Common myeloid progenitor, CD34-positive (primary cell): ENCODE measurements at regions not wholly inside any gene's neighbourhood (a gene's known extent, or its start where the extent isn't known, plus 50 kb on each side); places are given as distances from the start of the nearest gene placed in this dataset.
A peak's percentile ranks its signal among the peaks of the same experiment; 100 is the strongest.

Experiments used
- CTCF ChIA-PET: fragments of 350-600 bp; sonication (Branson Sonifier 250); formaldehyde crosslinking; loops from one replicate; lab custom pipeline; 2021; ENCODE audit warnings: antibody characterized with exemption; lab: Charles Lee
- POLR2A ChIA-PET: fragments of 350-600 bp; sonication (Branson Sonifier 250); formaldehyde crosslinking; loops from one replicate; lab custom pipeline; 2021; ENCODE audit warnings: antibody characterized with exemption; lab: Charles Lee
- DNase-seq, 3 donors: peaks; one replicate each; pipeline versions ENCODE4 v3.0.0 to v3.0.0-alpha.2; 2013
- H3K27ac ChIP-seq, 2 experiments: 1 replicate in 1 of 2; 2 replicates in 1 of 2; pipeline ENCODE4 v1.7.0; 2013; ENCODE audit warnings: inconsistent platforms in 2 of 2, low read length in 2 of 2, mild to moderate bottlenecking in 2 of 2, low read depth in 1 of 2, moderate library complexity in 1 of 2; ENCODE audit not compliant: severe bottlenecking in 2 of 2, insufficient read depth in 1 of 2, poor library complexity in 1 of 2
- H3K27me3 ChIP-seq, 5 experiments: replicated peaks in 2 of 5; 1 replicate in 3 of 5; 2 replicates in 2 of 5; pipeline versions ENCODE4 v1.6.1 to v1.7.0; 2013; ENCODE audit warnings: low read length in 4 of 5, mild to moderate bottlenecking in 2 of 5, moderate library complexity in 2 of 5, inconsistent platforms in 1 of 5; ENCODE audit not compliant: insufficient read depth in 5 of 5, control insufficient read depth in 4 of 5
- H3K36me3 ChIP-seq, 4 experiments: 1 replicate in 2 of 4; 2 replicates in 2 of 4; pipeline versions ENCODE4 v1.6.1 to v1.7.0; 2013; ENCODE audit warnings: low read length in 3 of 4, control low read depth in 1 of 4, mild to moderate bottlenecking in 1 of 4; ENCODE audit not compliant: control insufficient read depth in 4 of 4, insufficient read depth in 4 of 4
- H3K4me1 ChIP-seq, 4 experiments: 1 replicate in 3 of 4; 2 replicates in 1 of 4; pipeline versions ENCODE4 v1.6.1 to v1.7.1; 2013; ENCODE audit warnings: low read length in 3 of 4, mild to moderate bottlenecking in 3 of 4, control low read depth in 1 of 4, inconsistent platforms in 1 of 4, moderate library complexity in 1 of 4; ENCODE audit not compliant: control insufficient read depth in 4 of 4, insufficient read depth in 4 of 4; ENCODE audit errors: control extremely low read depth in 1 of 4
- H3K4me3 ChIP-seq, 7 experiments: 1 replicate in 4 of 7; 2 replicates in 3 of 7; pipeline versions ENCODE4 v1.5.1 to v1.7.0; 2013; ENCODE audit warnings: mild to moderate bottlenecking in 7 of 7, low read length in 6 of 7, moderate library complexity in 6 of 7, inconsistent platforms in 2 of 7, low read depth in 2 of 7, control low read depth in 1 of 7; ENCODE audit not compliant: insufficient read depth in 4 of 7, control insufficient read depth in 1 of 7; ENCODE audit errors: extremely low read depth in 1 of 7
- H3K9me3 ChIP-seq, 5 experiments: 1 replicate in 4 of 5; 2 replicates in 1 of 5; pipeline versions ENCODE4 v1.6.1 to v1.7.1; 2013; ENCODE audit warnings: low read length in 4 of 5, mild to moderate bottlenecking in 2 of 5, inconsistent platforms in 1 of 5, low read depth in 1 of 5, moderate library complexity in 1 of 5; ENCODE audit not compliant: control insufficient read depth in 4 of 5, insufficient read depth in 2 of 5; ENCODE audit errors: control extremely low read depth in 1 of 5
- WGBS: methylation state at CpG from one replicate; pipeline ENCODE4 v1.1.5; 2013; ENCODE audit not compliant: insufficient coverage; 5-methylcytosine and 5-hydroxymethylcytosine counted together

DNA sequence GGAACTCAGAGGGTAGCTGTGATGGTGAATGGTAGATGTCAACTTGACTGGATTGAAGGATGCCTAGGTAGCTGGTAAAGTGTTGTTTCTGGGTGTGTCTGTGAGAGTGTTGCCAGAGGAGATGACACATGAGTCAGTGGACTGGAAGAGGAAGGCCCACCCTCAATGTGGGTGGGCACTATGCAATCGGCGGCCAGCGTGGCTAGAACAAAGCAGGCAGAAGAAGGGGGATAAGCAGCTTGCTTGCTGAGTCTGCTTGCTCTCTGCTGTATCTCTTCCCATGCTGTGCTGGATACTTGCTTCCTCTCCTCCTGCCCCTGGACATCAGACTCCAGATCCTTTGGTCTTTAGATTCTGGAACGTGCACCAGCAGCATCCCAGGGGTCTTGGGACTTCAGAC lies 128.1 kb downstream of the AIPL1 start:
- peaks cover 0 to 7% (median 0%) of the 10 kb centered on the region in 5 experiments for H3K27me3 ChIP-seq
- H3K36me3 ChIP-seq: no peaks in the 10 kb centered on the region
- CTCF ChIA-PET: interaction anchor here (0.6 kb wide), 1 partner anchor 50 kb away, joined by 3 read pairs; no protein-coding TSS in a partner anchor
- no peak overlapping the region for H3K27ac ChIP-seq
- H3K4me1 ChIP-seq: no peaks in the 10 kb centered on the region
- no peaks in the 10 kb centered on the region for H3K9me3 ChIP-seq
- no peak overlapping the region for H3K4me3 ChIP-seq
- POLR2A ChIA-PET: no interaction called here
- WGBS: 10% methylated on average over 4 of the region's 4 CpGs
- no peak for DNase-seq

DNA sequence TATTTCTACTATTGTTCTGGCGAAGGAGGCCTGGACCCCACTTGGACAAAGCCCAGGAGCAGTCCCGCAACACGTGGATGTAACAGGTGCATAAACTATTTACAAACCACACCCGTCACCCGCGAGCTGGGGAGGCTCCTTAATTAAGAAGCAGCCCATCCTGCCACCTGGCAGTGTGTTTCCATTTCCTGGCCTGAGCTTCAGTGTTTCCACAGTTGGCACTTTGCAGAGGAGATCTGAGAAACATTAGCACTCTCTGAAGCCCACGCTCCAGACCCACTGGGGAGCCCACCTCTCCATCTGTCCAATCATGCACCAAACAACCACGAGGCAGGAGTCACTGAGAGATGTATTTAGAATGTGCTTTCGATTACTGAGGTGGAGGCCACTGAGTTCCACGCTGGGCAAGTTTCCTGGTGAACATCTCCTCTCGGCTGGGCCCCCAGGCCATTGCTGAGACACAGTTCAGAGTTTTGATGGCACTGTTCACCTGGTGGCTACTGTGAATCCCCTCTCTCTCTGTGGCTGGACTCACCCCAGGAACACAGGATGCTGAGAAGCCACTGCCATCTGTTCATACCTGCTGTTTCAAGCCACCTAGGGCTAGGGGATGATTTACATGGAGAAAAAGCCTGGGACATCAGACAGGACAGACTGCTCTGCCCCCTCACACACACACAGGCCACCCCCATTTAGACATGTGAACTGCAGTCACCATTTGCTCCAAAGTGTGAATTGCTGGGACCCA lies 129.1 kb downstream of the AIPL1 start:
- POLR2A ChIA-PET: no interaction called here
- no peaks in the 10 kb centered on the region for H3K9me3 ChIP-seq
- H3K4me1 ChIP-seq: no peaks in the 10 kb centered on the region
- no peak for DNase-seq
- no peak overlapping the region for H3K4me3 ChIP-seq
- 85% methylated on average over 10 of the region's 11 CpGs for WGBS
- no peaks in the 10 kb centered on the region for H3K36me3 ChIP-seq
- no peak overlapping the region for H3K27ac ChIP-seq
- CTCF ChIA-PET: interaction anchor here (0.6 kb wide), 1 partner anchor 49 kb away, joined by 3 read pairs; no protein-coding TSS in a partner anchor
- peaks cover 0 to 7% (median 0%) of the 10 kb centered on the region in 5 experiments for H3K27me3 ChIP-seq

GRCh38 chr17:6304894-6305612 lies 129.9 kb downstream of the AIPL1 start:
- Histone ChIP-seq H3K27ac (no peak overlapping the region), H3K4me1 (no peaks in the 10 kb centered on the region), H3K36me3 (no peaks in the 10 kb centered on the region), H3K27me3 (peaks cover 0 to 7% (median 0%) of the 10 kb centered on the region in 5 experiments), H3K4me3 (no peak overlapping the region), H3K9me3 (no peaks in the 10 kb centered on the region)
- 100% methylated on average over 1 of the region's 3 CpGs for WGBS
- ChIA-PET POLR2A (no interaction called here), CTCF (interaction anchor here (0.6 kb wide), 1 partner anchor 106 kb away, joined by 3 read pairs; no protein-coding TSS in a partner anchor)
- no peak for DNase-seq

GRCh38 chr17:6303664-6304063 lies 131.3 kb downstream of the AIPL1 start:
- WGBS: 20% methylated on average over 3 of the region's 5 CpGs
- no peaks in the 10 kb centered on the region for H3K9me3 ChIP-seq
- H3K27ac ChIP-seq: no peak overlapping the region
- POLR2A ChIA-PET: no interaction called here
- H3K4me3 ChIP-seq: no peak overlapping the region
- H3K36me3 ChIP-seq: no peaks in the 10 kb centered on the region
- peaks cover 0 to 6% (median 0%) of the 10 kb centered on the region in 5 experiments for H3K27me3 ChIP-seq
- CTCF ChIA-PET: no interaction called here
- no peaks in the 10 kb centered on the region for H3K4me1 ChIP-seq
- peak in 2 of 3 donors; percentile 32 to 35 for DNase-seq

DNA sequence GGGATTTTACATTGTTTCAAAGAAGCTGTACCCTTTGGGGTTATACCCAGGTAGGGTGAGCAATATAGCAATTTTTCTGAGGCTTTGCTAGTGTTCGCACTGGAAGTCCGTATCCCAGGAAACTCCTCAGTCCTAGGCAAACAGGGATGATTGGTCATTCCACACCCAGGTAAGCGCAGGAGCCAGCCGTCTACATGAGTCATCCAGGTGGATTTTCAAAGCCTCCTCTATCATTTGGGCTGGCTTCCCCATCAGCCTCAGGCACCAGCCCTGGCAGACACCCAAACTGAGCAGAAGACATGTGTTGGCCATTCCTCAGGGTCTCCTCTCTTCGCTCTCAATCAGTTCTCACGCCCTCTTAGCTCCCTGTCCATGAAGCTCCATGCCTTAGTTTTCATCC lies 135.6 kb downstream of the AIPL1 start:
- H3K27me3 ChIP-seq: no peaks in the 10 kb centered on the region
- H3K36me3 ChIP-seq: no peaks in the 10 kb centered on the region
- CTCF ChIA-PET: no interaction called here
- H3K4me3 ChIP-seq: no peak overlapping the region
- DNase-seq: no peak
- no peak overlapping the region for H3K27ac ChIP-seq
- no peaks in the 10 kb centered on the region for H3K9me3 ChIP-seq
- H3K4me1 ChIP-seq: no peaks in the 10 kb centered on the region
- 100% methylated on average over 4 of the region's 6 CpGs for WGBS
- POLR2A ChIA-PET: no interaction called here

- no peaks in the 10 kb centered on the region for H3K27me3 ChIP-seq
- POLR2A ChIA-PET: no interaction called here
- DNase-seq: no peak
- 82% methylated on average over 4 of the region's 4 CpGs for WGBS
- no peak overlapping the region for H3K27ac ChIP-seq
- no peaks in the 10 kb centered on the region for H3K36me3 ChIP-seq
- no peaks in the 10 kb centered on the region for H3K4me1 ChIP-seq
- H3K4me3 ChIP-seq: no peak overlapping the region
- CTCF ChIA-PET: no interaction called here
- no peaks in the 10 kb centered on the region for H3K9me3 ChIP-seq
These were observed 137.0 kb downstream of the AIPL1 start for GRCh38 chr17:6297960-6298359.

GRCh38 chr17:6297119-6297518 lies 137.8 kb downstream of the AIPL1 start:
- Histone ChIP-seq H3K4me3 (no peak overlapping the region), H3K4me1 (no peaks in the 10 kb centered on the region), H3K27ac (no peak overlapping the region), H3K27me3 (no peaks in the 10 kb centered on the region), H3K9me3 (no peaks in the 10 kb centered on the region), H3K36me3 (no peaks in the 10 kb centered on the region)
- no peak for DNase-seq
- CTCF ChIA-PET: no interaction called here
- 100% methylated on average over 1 of the region's 2 CpGs for WGBS
- POLR2A ChIA-PET: no interaction called here
